ENCODE measurements at regions not wholly inside any gene's neighbourhood (a gene's known extent, or its start where the extent isn't known, plus 50 kb on each side); places are given as distances from the start of the nearest gene placed in this dataset.
A peak's percentile ranks its signal among the peaks of the same experiment; 100 is the strongest.

- peak; percentile 66 for ATAC-seq
These were observed 104.2 kb downstream of the SEC61B start for GRCh38 chr9:99326112-99326916.

GRCh38 chr9:99326917-99327189 lies 104.8 kb downstream of the SEC61B start:
- no peak for TF ChIP-seq ZNF589 (CRISPR knock-in tag; conservative IDR thresholded peaks at IDR 0.05)
- TF ChIP-seq ZNF777 (CRISPR knock-in tag; IDR thresholded peaks at IDR 0.05), result no peak
- TF ChIP-seq SRY (CRISPR knock-in tag; IDR thresholded peaks at IDR 0.05), result no peak
- TF ChIP-seq MAF1 (CRISPR knock-in tag; IDR thresholded peaks at IDR 0.05; ENCODE audit: borderline replicate concordance), result no peak
- no peak for TF ChIP-seq MXD1 (CRISPR knock-in tag; IDR thresholded peaks at IDR 0.05)
- H3K36me3 ChIP-seq (replicated peaks in 1 of 2; ENCODE audit: control insufficient read depth in 1 of 2, insufficient read depth in 2 of 2, low read length in 2 of 2), result no peaks in the 10 kb centered on the region
- H3K27ac ChIP-seq (ENCODE audit: extremely low read length, insufficient read depth, low read length), result no peak overlapping the region
- ATAC-seq (no peak), FAIRE-seq (no peak), DNase-seq (ENCODE audit: low spot score) (no peak)
- ChIA-PET POLR2A (no interaction called here), CTCF (ENCODE audit: low intra/inter-chr PET ratio, low total read pairs) (no interaction called here)
- intact Hi-C loops (cut with micrococcal nuclease; ENCODE audit: unreplicated experiment), result no loop called here
- no peaks in the 10 kb centered on the region for H3K4me1 ChIP-seq (ENCODE audit: insufficient read depth, low read length)
- H3K9me3 ChIP-seq (ENCODE audit: low read length), result no peaks in the 10 kb centered on the region
- in situ Hi-C loops (cut with HindIII; ENCODE audit: extremely low pct_ligation_motif_present, low pct_unique_long_range_greater_than_20kb), result no loop called here
- H3K4me2 ChIP-seq (ENCODE audit: low read depth, low read length), result no peak overlapping the region
- no TSS peak for BruUV-seq (replicated peaks)
- no peaks in the 10 kb centered on the region for H3K27me3 ChIP-seq (ENCODE audit: control insufficient read depth in 1 of 2, insufficient read depth in 2 of 2, low read length in 2 of 2)
- no peaks in the 10 kb centered on the region for H3K79me2 ChIP-seq (ENCODE audit: insufficient read depth, low read length)
- no peak overlapping the region for H2AFZ ChIP-seq (ENCODE audit: low read length)
- WGBS (ENCODE audit: low lambda C conversion rate), result 0% methylated on average over 3 of the region's 3 CpGs
- H3K9ac ChIP-seq (ENCODE audit: insufficient read depth, low read depth, low read length), result no peak overlapping the region
- no peak overlapping the region for H3K4me3 ChIP-seq (replicated peaks in 1 of 3; ENCODE audit: insufficient read depth in 1 of 3, low read depth in 2 of 3, low read length in 3 of 3)
- H4K20me1 ChIP-seq (ENCODE audit: insufficient read depth, low read length), result no peaks in the 10 kb centered on the region

More at GRCh38 chr9:99326112-99326916, 104.2 kb downstream of the SEC61B start:
- BruUV-seq (replicated peaks), result no TSS peak
- in situ Hi-C loops (cut with HindIII; ENCODE audit: extremely low pct_ligation_motif_present, low pct_unique_long_range_greater_than_20kb) (no loop called here), intact Hi-C loops (cut with micrococcal nuclease; ENCODE audit: unreplicated experiment) (no loop called here)
- H4K20me1 ChIP-seq (ENCODE audit: insufficient read depth, low read length), result no peaks in the 10 kb centered on the region
- WGBS (ENCODE audit: low lambda C conversion rate), result 11% methylated on average over 4 of the region's 5 CpGs
- no peak overlapping the region for H3K27ac ChIP-seq (ENCODE audit: extremely low read length, insufficient read depth, low read length)
- DNase-seq (ENCODE audit: low spot score), result no peak
- H3K4me2 ChIP-seq (ENCODE audit: low read depth, low read length), result no peak overlapping the region
- no peaks in the 10 kb centered on the region for H3K36me3 ChIP-seq (replicated peaks in 1 of 2; ENCODE audit: control insufficient read depth in 1 of 2, insufficient read depth in 2 of 2, low read length in 2 of 2)
- H3K4me1 ChIP-seq (ENCODE audit: insufficient read depth, low read length), result no peaks in the 10 kb centered on the region
- TF ChIP-seq JDP2 (CRISPR knock-in tag; IDR thresholded peaks at IDR 0.05; ENCODE audit: borderline replicate concordance) (no peak), CTCF (CRISPR knock-in tag; IDR thresholded peaks at IDR 0.05) (peak; percentile 22; the same call in 1 of the 2 replicates)
- H3K79me2 ChIP-seq (ENCODE audit: insufficient read depth, low read length), result no peaks in the 10 kb centered on the region
- CTCF ChIA-PET (ENCODE audit: low intra/inter-chr PET ratio, low total read pairs), result no interaction called here
- H3K9ac ChIP-seq (ENCODE audit: insufficient read depth, low read depth, low read length), result no peak overlapping the region
- H3K27me3 ChIP-seq (ENCODE audit: control insufficient read depth in 1 of 2, insufficient read depth in 2 of 2, low read length in 2 of 2), result no peaks in the 10 kb centered on the region
- no peak overlapping the region for H3K4me3 ChIP-seq (replicated peaks in 1 of 3; ENCODE audit: insufficient read depth in 1 of 3, low read depth in 2 of 3, low read length in 3 of 3)
- H3K9me3 ChIP-seq (ENCODE audit: low read length), result no peaks in the 10 kb centered on the region
- POLR2A ChIA-PET, result no interaction called here
- H2AFZ ChIP-seq (ENCODE audit: low read length), result no peak overlapping the region
- FAIRE-seq, result no peak
